ENCODE measurements at regions not wholly inside any gene's neighbourhood (a gene's known extent, or its start where the extent isn't known, plus 50 kb on each side); places are given as distances from the start of the nearest gene placed in this dataset.
"Not testable (repeated sequence)": the region's sequence is repeated elsewhere in the genome, so short reads cannot be mapped to it uniquely, and the experiment has no call there.

DNA sequence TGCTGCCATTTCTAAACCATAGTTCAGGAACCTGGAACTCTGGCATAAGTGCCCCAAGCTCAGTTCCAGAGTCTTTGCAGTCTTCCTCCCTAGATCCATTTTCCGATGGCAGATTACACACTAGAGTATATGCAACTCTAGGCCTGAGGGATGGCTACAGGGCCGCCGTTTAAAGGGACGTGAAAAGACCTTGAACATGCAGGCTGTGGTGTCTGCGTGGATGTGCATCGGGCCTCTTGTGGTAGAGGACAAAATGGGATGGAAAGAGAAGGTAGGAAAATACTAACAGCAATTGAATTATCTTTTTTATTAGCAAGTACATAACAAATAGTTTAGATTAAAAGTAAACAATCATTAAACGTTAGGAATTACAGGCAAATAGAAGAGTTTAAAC is 588.9 kb downstream of the RFPL4B start:
- TF ChIP-seq, protein P1, sequence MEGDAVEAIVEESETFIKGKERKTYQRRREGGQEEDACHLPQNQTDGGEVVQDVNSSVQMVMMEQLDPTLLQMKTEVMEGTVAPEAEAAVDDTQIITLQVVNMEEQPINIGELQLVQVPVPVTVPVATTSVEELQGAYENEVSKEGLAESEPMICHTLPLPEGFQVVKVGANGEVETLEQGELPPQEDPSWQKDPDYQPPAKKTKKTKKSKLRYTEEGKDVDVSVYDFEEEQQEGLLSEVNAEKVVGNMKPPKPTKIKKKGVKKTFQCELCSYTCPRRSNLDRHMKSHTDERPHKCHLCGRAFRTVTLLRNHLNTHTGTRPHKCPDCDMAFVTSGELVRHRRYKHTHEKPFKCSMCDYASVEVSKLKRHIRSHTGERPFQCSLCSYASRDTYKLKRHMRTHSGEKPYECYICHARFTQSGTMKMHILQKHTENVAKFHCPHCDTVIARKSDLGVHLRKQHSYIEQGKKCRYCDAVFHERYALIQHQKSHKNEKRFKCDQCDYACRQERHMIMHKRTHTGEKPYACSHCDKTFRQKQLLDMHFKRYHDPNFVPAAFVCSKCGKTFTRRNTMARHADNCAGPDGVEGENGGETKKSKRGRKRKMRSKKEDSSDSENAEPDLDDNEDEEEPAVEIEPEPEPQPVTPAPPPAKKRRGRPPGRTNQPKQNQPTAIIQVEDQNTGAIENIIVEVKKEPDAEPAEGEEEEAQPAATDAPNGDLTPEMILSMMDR (IDR thresholded peaks at IDR 0.05; ENCODE audit: extremely low read depth, insufficient read depth, missing control alignments): no peak
- in situ Hi-C loops (cut with MboI; ENCODE audit: low pct_unique_long_range_greater_than_20kb, low sequenced_read_pairs, unreplicated experiment): no loop called here
- no peak for DNase-seq (ENCODE audit: low spot score)

DNA sequence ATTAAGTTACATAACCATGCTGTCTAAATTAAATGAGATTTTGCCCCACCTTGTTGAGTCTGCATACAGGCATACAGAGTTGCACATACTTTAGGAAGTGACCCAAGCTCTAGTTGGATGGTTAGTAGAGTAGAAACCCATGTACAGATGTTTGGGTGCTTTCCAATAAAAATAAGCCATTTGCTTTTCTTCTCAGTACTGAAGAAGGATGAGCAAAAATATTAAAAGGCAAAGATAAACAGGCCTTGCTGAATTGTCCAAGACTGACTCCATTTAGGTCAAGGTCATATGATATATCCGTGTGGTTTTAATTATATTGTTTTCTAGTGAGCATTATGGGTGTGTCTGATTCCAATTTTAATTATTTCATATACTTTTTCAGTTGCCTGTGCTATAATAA is 589.4 kb downstream of the RFPL4B start:
- in situ Hi-C loops (cut with MboI; ENCODE audit: low pct_unique_long_range_greater_than_20kb, low sequenced_read_pairs, unreplicated experiment): no loop called here
- TF ChIP-seq, protein P1 (IDR thresholded peaks at IDR 0.05; ENCODE audit: extremely low read depth, insufficient read depth, missing control alignments): no peak
- DNase-seq (ENCODE audit: low spot score): no peak

DNA sequence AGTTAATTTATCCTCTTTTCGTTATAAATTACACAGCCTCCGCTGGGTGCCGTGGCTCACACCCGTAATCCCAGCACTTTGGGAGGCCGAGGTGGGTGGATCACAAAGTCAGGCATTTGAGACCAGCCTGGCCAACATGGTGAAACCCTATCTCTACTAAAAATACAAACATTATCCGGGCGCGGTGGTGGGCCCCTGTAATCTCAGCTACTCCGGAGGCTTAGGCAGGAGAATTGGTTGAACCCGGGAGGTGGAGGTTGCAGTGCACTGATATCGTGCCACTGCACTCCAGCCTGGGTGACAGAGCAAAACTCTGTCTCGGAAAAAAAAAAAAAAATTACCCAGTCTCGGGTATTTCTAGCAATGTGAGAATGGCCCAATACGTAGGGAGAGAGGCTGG is 590.6 kb downstream of the RFPL4B start:
- in situ Hi-C loops (cut with MboI; ENCODE audit: low pct_unique_long_range_greater_than_20kb, low sequenced_read_pairs, unreplicated experiment); DNase-seq (ENCODE audit: low spot score): not testable (repeated sequence)

DNA sequence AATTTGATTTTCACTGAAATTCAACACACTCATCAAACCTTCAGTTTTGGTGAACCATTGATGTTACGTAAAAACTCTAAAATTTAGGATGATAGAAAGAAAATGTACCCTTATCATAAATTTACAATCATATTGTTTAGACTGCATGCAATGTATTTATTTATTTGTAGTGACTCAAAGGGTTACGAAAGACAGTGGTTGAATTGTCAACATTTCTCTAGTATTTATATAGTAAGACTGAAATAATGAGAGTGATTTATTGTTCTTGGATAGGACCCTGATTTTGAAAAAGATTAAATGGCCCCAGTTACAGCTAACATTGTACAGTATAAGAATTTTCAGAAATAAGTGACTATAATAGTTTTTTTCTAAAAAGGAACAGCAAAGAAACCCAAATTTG is 591.5 kb downstream of the RFPL4B start:
- TF ChIP-seq, protein P1 (IDR thresholded peaks at IDR 0.05; ENCODE audit: extremely low read depth, insufficient read depth, missing control alignments): no peak
- DNase-seq (ENCODE audit: low spot score): no peak
- in situ Hi-C loops (cut with MboI; ENCODE audit: low pct_unique_long_range_greater_than_20kb, low sequenced_read_pairs, unreplicated experiment): no loop called here

DNA sequence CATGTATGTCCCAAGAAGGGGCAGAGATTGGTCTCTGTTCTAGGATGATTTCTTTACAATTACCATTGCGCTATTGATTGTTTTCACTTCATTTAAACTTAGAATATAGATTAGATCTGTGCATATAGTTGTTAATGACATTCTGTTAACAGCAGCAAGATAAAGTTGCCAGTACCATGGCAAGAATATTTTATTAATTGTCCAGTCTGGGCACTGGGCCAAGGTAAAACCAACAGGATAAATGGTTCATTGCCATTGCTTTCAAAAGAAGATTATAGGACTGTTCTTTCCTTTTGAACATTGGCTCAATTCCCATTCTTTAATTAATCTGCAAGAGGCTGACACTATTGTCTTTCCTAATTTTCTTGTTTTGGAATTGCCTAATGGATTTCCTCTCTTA is 592.4 kb downstream of the RFPL4B start:
- TF ChIP-seq, protein P1 (IDR thresholded peaks at IDR 0.05; ENCODE audit: extremely low read depth, insufficient read depth, missing control alignments): no peak
- in situ Hi-C loops (cut with MboI; ENCODE audit: low pct_unique_long_range_greater_than_20kb, low sequenced_read_pairs, unreplicated experiment): no loop called here

DNA sequence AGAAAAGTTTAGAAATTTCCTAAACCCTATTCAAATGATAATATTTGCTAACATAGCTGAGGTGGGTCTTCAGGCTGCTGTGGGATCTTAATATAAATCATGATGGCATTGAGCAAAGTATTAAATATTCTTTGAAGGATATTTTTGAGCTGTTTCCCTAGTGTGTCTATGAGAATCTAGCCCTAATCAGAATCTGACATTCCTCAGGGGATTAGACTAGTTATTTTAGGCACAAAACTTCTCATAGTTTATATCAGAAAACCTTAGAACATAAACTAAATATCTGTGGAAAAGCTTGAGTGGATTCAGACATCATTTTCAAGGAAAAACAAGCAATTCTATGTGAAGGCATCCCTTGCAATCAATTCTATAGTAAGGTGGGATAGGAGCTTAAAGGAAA is 594.5 kb downstream of the RFPL4B start:
- in situ Hi-C loops (cut with MboI; ENCODE audit: low pct_unique_long_range_greater_than_20kb, low sequenced_read_pairs, unreplicated experiment): no loop called here
- DNase-seq (ENCODE audit: low spot score): no peak
- TF ChIP-seq, protein P1 (IDR thresholded peaks at IDR 0.05; ENCODE audit: extremely low read depth, insufficient read depth, missing control alignments): no peak

More for the DNA sequence above, 592.4 kb downstream of the RFPL4B start:
- DNase-seq (ENCODE audit: low spot score): no peak

DNA sequence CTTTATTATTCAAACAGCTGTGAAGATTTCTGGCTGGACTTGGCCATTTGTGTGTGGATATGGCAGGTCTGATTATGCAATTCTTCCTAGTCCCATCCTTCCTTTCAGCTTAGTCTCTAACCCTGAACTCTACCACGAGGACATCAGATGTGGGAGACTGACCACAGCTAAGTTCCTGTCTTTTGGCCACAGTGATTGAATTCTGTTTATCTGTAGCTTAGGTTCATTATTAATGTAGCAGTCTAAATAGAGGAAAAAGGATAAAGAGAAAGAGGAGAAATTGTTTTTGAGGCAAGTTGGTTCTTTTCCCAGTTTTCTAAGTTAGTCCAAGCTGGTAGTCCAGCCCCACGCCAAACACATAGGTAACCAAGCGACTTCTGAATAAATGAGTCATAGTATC is 598.9 kb downstream of the RFPL4B start:
- no peak for DNase-seq (ENCODE audit: low spot score)
- TF ChIP-seq, protein P1 (IDR thresholded peaks at IDR 0.05; ENCODE audit: extremely low read depth, insufficient read depth, missing control alignments): no peak
- in situ Hi-C loops (cut with MboI; ENCODE audit: low pct_unique_long_range_greater_than_20kb, low sequenced_read_pairs, unreplicated experiment): no loop called here
